SK-N-SH (cell line): ENCODE measurements at regions not wholly inside any gene's neighbourhood (a gene's known extent, or its start where the extent isn't known, plus 50 kb on each side); places are given as distances from the start of the nearest gene placed in this dataset.

ENCODE experiments used
- CTCF ChIA-PET: fragments of 300-600, 350-600 bp; formaldehyde crosslinking; extraction: SDS; loops from one replicate; lab custom pipeline; 2021; lab: Yijun Ruan, JAX
- POLR2A ChIA-PET: fragments of 350-600 bp; sonication (Branson Sonifier 250); formaldehyde crosslinking; extraction: SDS; loops from one replicate; lab custom pipeline; 2020; ENCODE audit warnings: antibody characterized with exemption, inconsistent platforms; lab: Yijun Ruan, JAX
- DNase-seq: peaks from one replicate; pipeline ENCODE4 v3.0.0; 2012
- H2AFZ ChIP-seq: fragments of 200-600 bp; sonication (generic); 2 replicates; pipeline ENCODE4 v1.8.1; 2016; ENCODE audit warnings: antibody characterized with exemption, mild to moderate bottlenecking, low read depth
- H3F3A ChIP-seq: fragments of 200-600 bp; sonication (generic); replicated peaks from 2 replicates; pipeline ENCODE3; 2016; ENCODE audit warnings: antibody characterized with exemption, mild to moderate bottlenecking; ENCODE audit not compliant: insufficient read depth
- H3K27ac ChIP-seq, 2 experiments: fragments of 200-500 bp in 1 of 2; fragments of 200-600 bp in 1 of 2; sonication (Bioruptor generic) in 1 of 2; sonication (generic), shearing (Covaris generic) in 1 of 2; 2 replicates each; pipeline versions ENCODE4 v1.5.1 to v1.6.1; 2014 to 2016; ENCODE audit warnings: low read depth in 2 of 2, inconsistent platforms in 1 of 2, low read length in 1 of 2, mild to moderate bottlenecking in 1 of 2, mixed read lengths in 1 of 2
- H3K27me3 ChIP-seq: fragments of 200-600 bp; sonication (generic), shearing (Covaris generic); 2 replicates; pipeline ENCODE4 v1.6.1; 2016; ENCODE audit warnings: mixed run types; ENCODE audit not compliant: insufficient read depth
- H3K36me3 ChIP-seq, 2 experiments: fragments of 200-500 bp in 1 of 2; fragments of 200-600 bp in 1 of 2; sonication (Bioruptor generic) in 1 of 2; sonication (generic) in 1 of 2; replicated peaks in 1 of 2; 2 replicates each; pipeline versions ENCODE3 to v1.5.1; 2014 to 2016; ENCODE audit warnings: low read length in 1 of 2, mild to moderate bottlenecking in 1 of 2; ENCODE audit not compliant: insufficient read depth in 2 of 2, control insufficient read depth in 1 of 2
- H3K4me1 ChIP-seq, 2 experiments: fragments of 200-500 bp in 1 of 2; fragments of 200-600 bp in 1 of 2; sonication (Bioruptor generic) in 1 of 2; sonication (generic), shearing (Covaris generic) in 1 of 2; 2 replicates each; pipeline versions ENCODE4 v1.5.1 to v1.6.1; 2014 to 2016; ENCODE audit warnings: low read depth in 1 of 2, low read length in 1 of 2, mixed run types in 1 of 2; ENCODE audit not compliant: insufficient read depth in 2 of 2, control insufficient read depth in 1 of 2
- H3K4me2 ChIP-seq: fragments of 200-600 bp; sonication (generic), shearing (Covaris generic); 2 replicates; pipeline ENCODE4 v1.6.1; 2017; ENCODE audit warnings: mixed run types
- H3K4me3 ChIP-seq, 2 experiments: fragments of 200-500 bp in 1 of 2; fragments of 200-600 bp in 1 of 2; sonication (Bioruptor generic) in 1 of 2; sonication (generic), shearing (Covaris generic) in 1 of 2; 2 replicates each; pipeline versions ENCODE4 v1.5.1 to v1.8.1; 2014 to 2016; ENCODE audit warnings: low read depth in 2 of 2, inconsistent platforms in 1 of 2, low read length in 1 of 2, mild to moderate bottlenecking in 1 of 2, mixed read lengths in 1 of 2, moderate library complexity in 1 of 2
- H3K79me2 ChIP-seq: fragments of 200-600 bp; sonication (generic); 2 replicates; pipeline ENCODE4 v1.8.1; 2017; ENCODE audit warnings: mild to moderate bottlenecking; ENCODE audit not compliant: insufficient read depth
- H3K9ac ChIP-seq: fragments of 200-600 bp; sonication (generic); 2 replicates; pipeline ENCODE4 v1.6.1; 2017; ENCODE audit warnings: mixed run types
- H3K9me2 ChIP-seq: fragments of 200-600 bp; sonication (generic); 2 replicates; pipeline ENCODE4 v1.6.1; 2017; ENCODE audit warnings: mixed run types
- H3K9me3 ChIP-seq: fragments of 200-600 bp; sonication (generic); 2 replicates; pipeline ENCODE4 v1.6.1; 2017; ENCODE audit warnings: mixed run types, mild to moderate bottlenecking, moderate library complexity
- H4K20me1 ChIP-seq: fragments of 200-600 bp; sonication (generic); 2 replicates; pipeline ENCODE4 v1.6.1; 2017; ENCODE audit warnings: mild to moderate bottlenecking, mixed run types; ENCODE audit not compliant: insufficient read depth
- ELF1 ChIP-seq: IDR thresholded peaks from 2 replicates; pipeline ENCODE4 v1.4.0; 2012
- EP300 ChIP-seq, 2 experiments: IDR thresholded peaks; 2 replicates each; pipeline versions ENCODE4 v1.4.0 to v1.6.1; 2012; ENCODE audit warnings: borderline replicate concordance in 1 of 2, low read depth in 1 of 2, low read length in 1 of 2
- FOXJ3 ChIP-seq: sonication (generic); formaldehyde crosslinking; IDR thresholded peaks from 2 replicates; pipeline ENCODE4 v1.5.1; 2020; ENCODE audit warnings: mild to moderate bottlenecking, missing genetic modification reagents
- GABPA ChIP-seq: IDR thresholded peaks from 2 replicates; pipeline ENCODE4 v1.4.0; 2012; ENCODE audit warnings: low read depth, mild to moderate bottlenecking
- MAX ChIP-seq: IDR thresholded peaks from 2 replicates; pipeline ENCODE4 v1.4.0; 2012; ENCODE audit warnings: low read depth
- NRF1 ChIP-seq: IDR thresholded peaks from 2 replicates; pipeline ENCODE4 v1.6.1; 2012; ENCODE audit warnings: low read depth, mild to moderate bottlenecking, low read length
- POLR2AphosphoS5 ChIP-seq: IDR thresholded peaks from 2 replicates; pipeline ENCODE4 v1.6.1; 2012; ENCODE audit warnings: low read depth, low read length
- RAD21 ChIP-seq: IDR thresholded peaks from 2 replicates; pipeline ENCODE4 v1.6.1; 2012; ENCODE audit warnings: mild to moderate bottlenecking, low read length
- RCOR1 ChIP-seq: fragments of 150-350 bp; IDR thresholded peaks from 2 replicates; pipeline ENCODE4 v1.6.1; 2017; ENCODE audit warnings: antibody characterized with exemption, low read length
- RXRA ChIP-seq: IDR thresholded peaks from 2 replicates; pipeline ENCODE4 v1.4.0; 2012; ENCODE audit warnings: low read depth, mild to moderate bottlenecking, borderline replicate concordance
- SMC3 ChIP-seq: IDR thresholded peaks from 2 replicates; pipeline ENCODE4 v1.6.1; 2012; ENCODE audit warnings: low read depth, low read length, improper control_type of control experiment
- TCF12 ChIP-seq: IDR thresholded peaks from 2 replicates; pipeline ENCODE4 v1.4.0; 2012
- TEAD4 ChIP-seq: IDR thresholded peaks from 2 replicates; pipeline ENCODE4 v1.4.0; 2012; ENCODE audit warnings: mild to moderate bottlenecking, borderline replicate concordance; ENCODE audit not compliant: insufficient read depth
- USF2 ChIP-seq: fragments of 150-350 bp; IDR thresholded peaks from 2 replicates; pipeline ENCODE4 v1.6.1; 2017; ENCODE audit warnings: antibody characterized with exemption, low read length, low read depth, borderline replicate concordance
- YY1 ChIP-seq: IDR thresholded peaks from 2 replicates; pipeline ENCODE4 v1.4.0; 2012; ENCODE audit warnings: low read depth, mild to moderate bottlenecking
- WGBS: methylation state at CpG from one replicate; pipeline ENCODE4 v1.1.6; 2017; ENCODE audit warnings: low lambda C conversion rate; 5-methylcytosine and 5-hydroxymethylcytosine counted together
- TF ChIP-seq, protein P1 (sequence below): IDR thresholded peaks from 2 replicates; pipeline ENCODE4 v1.4.0; 2012; ENCODE audit warnings: low read depth, borderline replicate concordance
- TF ChIP-seq, protein P2 (sequence below): IDR thresholded peaks from 2 replicates; pipeline ENCODE4 v1.4.0; 2012; ENCODE audit warnings: low read depth, borderline replicate concordance

GRCh38 chr10:47107007-47107747 is 192.8 kb upstream of the GDF10 start:
- DNase-seq, result no peak

More at GRCh38 chr10:47107007-47107747, 192.8 kb upstream of the GDF10 start:
- Histone ChIP-seq H2AFZ (no peak overlapping the region), H3K9ac (no peak overlapping the region), H3K9me2 (no peaks in the 10 kb centered on the region), H3K79me2 (no peaks in the 10 kb centered on the region), H3K27me3 (no peaks in the 10 kb centered on the region), H4K20me1 (no peaks in the 10 kb centered on the region), H3K27ac (no peak overlapping the region), H3K36me3 (no peaks in the 10 kb centered on the region), H3K4me1 (peaks cover 0 to 7% of the 10 kb centered on the region in 2 experiments; a peak in 1 of 4 replicates), H3K9me3 (no peaks in the 10 kb centered on the region), H3K4me2 (no peak overlapping the region), H3F3A (no peaks in the 10 kb centered on the region), H3K4me3 (no peak overlapping the region)
- 46% methylated on average over 8 of the region's 8 CpGs for WGBS
- TF ChIP-seq TEAD4, result no peak
- TF ChIP-seq, protein P1, sequence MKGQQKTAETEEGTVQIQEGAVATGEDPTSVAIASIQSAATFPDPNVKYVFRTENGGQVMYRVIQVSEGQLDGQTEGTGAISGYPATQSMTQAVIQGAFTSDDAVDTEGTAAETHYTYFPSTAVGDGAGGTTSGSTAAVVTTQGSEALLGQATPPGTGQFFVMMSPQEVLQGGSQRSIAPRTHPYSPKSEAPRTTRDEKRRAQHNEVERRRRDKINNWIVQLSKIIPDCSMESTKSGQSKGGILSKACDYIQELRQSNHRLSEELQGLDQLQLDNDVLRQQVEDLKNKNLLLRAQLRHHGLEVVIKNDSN, result no peak
- TF ChIP-seq, protein P2, sequence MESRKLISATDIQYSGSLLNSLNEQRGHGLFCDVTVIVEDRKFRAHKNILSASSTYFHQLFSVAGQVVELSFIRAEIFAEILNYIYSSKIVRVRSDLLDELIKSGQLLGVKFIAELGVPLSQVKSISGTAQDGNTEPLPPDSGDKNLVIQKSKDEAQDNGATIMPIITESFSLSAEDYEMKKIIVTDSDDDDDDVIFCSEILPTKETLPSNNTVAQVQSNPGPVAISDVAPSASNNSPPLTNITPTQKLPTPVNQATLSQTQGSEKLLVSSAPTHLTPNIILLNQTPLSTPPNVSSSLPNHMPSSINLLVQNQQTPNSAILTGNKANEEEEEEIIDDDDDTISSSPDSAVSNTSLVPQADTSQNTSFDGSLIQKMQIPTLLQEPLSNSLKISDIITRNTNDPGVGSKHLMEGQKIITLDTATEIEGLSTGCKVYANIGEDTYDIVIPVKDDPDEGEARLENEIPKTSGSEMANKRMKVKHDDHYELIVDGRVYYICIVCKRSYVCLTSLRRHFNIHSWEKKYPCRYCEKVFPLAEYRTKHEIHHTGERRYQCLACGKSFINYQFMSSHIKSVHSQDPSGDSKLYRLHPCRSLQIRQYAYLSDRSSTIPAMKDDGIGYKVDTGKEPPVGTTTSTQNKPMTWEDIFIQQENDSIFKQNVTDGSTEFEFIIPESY, result no peak
- TF ChIP-seq MAX, result no peak
- no peak for TF ChIP-seq POLR2AphosphoS5
- TF ChIP-seq RXRA, result no peak
- no peak for TF ChIP-seq SMC3
- TF ChIP-seq GABPA, result no peak
- TF ChIP-seq USF2, result no peak
- TF ChIP-seq ELF1, result no peak
- no peak for TF ChIP-seq TCF12
- TF ChIP-seq EP300 (IDR thresholded peaks at IDR 0.05; ENCODE audit: borderline replicate concordance in 1 of 2, low read depth in 1 of 2, low read length in 1 of 2), result no peak
- TF ChIP-seq YY1, result no peak
- TF ChIP-seq RCOR1, result no peak
- TF ChIP-seq NRF1, result no peak
- no peak for TF ChIP-seq FOXJ3 (CRISPR knock-in tag)
- TF ChIP-seq RAD21, result no peak
- ChIA-PET POLR2A (no interaction called here), CTCF (interaction anchor here (1.9 kb wide), 1 partner anchor 59 kb away, joined by 4 read pairs; no protein-coding TSS in a partner anchor)
